GM12801 (cell line): ENCODE measurements at regions not wholly inside any gene's neighbourhood (a gene's known extent, or its start where the extent isn't known, plus 50 kb on each side); places are given as distances from the start of the nearest gene placed in this dataset.

Experiments
- TF ChIP-seq, protein P1 (sequence below): IDR thresholded peaks from one replicate; pipeline ENCODE4 v1.5.1; 2011; ENCODE audit warnings: control low read depth; ENCODE audit not compliant: insufficient read length; ENCODE audit errors: extremely low read depth

DNA sequence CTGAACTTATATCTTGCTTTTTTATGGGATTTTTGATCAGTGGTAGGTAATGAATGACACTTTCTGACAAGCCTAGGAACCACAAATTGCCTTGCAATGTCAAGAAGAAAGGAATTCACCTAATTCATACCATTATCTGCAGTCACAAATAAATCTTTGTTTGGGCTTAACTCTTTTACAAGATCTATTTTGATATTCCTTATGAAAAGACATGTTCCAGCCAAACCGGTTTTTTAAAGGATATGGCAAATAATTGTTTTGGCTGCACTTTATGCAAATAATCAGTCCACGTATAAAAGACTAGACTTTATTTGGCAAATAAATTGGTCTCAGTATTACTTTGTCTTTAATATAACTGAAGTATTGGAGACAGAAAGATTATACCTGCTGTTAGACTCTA is 771.7 kb upstream of the ADGRB3 start:
- TF ChIP-seq, protein P1, sequence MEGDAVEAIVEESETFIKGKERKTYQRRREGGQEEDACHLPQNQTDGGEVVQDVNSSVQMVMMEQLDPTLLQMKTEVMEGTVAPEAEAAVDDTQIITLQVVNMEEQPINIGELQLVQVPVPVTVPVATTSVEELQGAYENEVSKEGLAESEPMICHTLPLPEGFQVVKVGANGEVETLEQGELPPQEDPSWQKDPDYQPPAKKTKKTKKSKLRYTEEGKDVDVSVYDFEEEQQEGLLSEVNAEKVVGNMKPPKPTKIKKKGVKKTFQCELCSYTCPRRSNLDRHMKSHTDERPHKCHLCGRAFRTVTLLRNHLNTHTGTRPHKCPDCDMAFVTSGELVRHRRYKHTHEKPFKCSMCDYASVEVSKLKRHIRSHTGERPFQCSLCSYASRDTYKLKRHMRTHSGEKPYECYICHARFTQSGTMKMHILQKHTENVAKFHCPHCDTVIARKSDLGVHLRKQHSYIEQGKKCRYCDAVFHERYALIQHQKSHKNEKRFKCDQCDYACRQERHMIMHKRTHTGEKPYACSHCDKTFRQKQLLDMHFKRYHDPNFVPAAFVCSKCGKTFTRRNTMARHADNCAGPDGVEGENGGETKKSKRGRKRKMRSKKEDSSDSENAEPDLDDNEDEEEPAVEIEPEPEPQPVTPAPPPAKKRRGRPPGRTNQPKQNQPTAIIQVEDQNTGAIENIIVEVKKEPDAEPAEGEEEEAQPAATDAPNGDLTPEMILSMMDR = no peak

DNA sequence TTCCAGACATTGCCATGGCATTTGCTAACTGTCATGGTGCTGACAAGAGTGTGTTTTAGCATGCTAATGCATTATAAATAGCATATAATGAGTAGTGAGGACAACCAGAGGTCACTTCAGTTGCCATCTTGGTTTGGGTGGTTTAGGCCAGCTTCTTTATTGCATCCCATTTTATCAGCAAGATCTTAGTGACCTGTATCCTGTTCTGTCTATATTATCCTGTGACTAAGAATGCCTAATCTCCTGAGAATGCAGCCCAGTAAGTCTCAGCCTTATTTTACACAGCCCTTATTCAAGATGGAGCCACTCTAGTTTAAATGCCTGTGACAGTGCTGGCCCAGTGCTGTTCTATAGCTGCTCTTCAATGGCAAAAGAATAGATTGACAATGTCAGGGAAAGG is 781.0 kb upstream of the ADGRB3 start:
- TF ChIP-seq, protein P1 = no peak

DNA sequence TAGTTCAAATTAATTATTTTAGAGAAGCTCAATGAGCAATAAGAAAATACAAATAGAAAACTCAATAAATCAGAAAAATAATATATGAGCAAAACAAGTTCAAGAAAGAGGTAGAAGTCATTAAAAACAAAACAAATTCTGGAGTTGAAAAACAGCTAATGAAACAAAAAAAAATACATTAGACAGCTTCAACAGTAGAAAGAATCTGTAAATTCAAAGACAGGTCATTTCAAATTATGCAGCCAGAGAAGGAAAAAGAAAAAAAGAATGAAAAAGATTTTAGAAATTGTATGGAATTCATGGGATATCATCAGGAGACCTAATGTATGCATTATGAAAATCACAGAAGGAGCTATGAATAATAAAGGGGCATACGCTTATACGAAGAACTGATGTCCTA is 795.3 kb upstream of the ADGRB3 start:
- TF ChIP-seq, protein P1 = no peak

DNA sequence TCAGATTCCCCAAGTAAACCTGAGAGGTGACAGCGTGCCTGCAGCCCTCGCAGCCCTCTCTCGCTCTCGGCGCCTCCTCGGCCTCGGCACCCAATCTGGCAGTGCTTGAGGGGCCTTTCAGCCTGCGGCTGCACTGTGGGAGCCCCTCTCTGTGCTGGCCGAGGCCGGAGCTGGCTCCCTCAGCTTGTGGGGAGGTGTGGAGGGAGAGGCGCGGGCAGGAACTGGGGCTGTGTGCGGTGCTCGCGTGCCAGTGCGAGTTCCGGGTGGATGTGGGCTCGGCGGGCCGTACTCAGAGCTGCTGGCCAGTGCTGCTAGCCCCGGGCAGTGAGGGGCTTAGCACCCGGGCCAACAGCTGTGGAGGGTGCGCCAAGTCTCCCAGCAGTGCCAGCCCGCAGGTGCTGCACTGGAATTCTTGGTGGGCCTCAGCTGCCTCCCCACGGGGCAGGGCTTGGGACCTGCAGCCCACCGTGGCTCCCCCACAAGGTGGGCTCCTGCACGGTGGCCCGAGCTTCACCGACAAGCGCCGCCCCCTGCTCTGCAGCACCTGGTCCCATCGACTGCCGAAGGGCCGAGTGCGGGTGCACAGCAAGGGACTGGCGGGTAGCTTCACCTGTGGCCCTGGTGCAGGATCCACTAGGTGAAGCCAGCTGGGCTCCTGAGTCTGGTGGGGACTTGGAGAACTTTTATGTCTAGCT is 809.7 kb upstream of the ADGRB3 start:
- TF ChIP-seq, protein P1 = no peak

DNA sequence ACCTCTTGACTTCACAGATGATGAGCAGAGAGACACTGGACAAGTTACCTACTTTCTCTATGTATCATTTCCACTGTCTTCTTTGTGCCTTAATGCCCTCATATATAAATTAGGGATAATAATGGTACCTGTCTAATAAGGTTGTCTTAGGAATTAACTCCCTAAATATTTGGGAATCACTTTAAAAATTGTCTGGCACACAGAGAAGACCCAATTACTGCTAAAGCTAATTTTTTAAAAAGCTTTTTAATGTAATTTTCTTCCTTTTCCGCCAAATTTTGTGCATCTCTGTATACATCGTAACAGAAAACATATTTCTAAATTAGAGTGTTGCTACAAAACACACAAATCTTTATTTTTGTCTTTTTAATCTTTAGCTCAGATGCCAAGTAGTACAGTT is 816.8 kb upstream of the ADGRB3 start:
- TF ChIP-seq, protein P1 = no peak

DNA sequence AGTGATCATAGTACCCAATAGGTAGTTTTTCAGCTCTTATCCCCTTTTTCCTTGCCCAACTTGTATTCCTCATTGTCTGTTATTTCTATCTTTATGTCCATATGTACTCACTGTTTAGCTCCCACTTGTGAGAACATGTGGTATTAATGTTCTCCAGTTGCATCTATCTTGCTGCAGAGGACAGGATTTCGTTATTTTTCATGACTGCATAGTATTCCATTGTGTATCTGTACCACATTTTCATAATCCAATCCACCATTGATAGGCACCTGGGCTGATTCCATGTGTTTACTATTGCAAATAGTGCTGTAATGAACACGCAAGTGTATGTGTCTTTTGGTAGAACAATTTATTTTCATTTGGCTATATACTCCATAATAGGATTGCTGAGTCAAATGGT is 819.5 kb upstream of the ADGRB3 start:
- TF ChIP-seq, protein P1 = no peak

DNA sequence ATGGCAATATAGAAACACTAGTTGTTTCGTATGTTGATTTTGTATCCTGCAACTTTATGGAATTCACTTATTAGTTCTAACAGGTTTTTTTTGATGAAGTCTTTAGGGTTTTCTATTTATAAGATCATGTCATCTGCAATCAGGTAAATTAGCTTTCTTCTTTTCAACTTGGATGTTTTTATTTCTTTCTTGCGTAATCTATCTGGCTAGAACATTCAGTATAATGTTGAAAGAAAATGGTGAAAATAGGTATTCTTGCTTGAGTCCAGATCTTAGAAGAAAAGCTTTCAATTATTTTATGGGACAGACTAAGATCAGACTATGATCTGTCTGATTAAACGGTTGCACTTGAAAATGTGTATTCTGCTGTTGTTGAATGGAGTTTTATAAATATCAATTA is 820.8 kb upstream of the ADGRB3 start:
- TF ChIP-seq, protein P1 = no peak
